Ishikawa (cell line): ENCODE measurements at regions not wholly inside any gene's neighbourhood (a gene's known extent, or its start where the extent isn't known, plus 50 kb on each side); places are given as distances from the start of the nearest gene placed in this dataset.

Source experiments
- CEBPB ChIP-seq: IDR thresholded peaks from 2 replicates; pipeline ENCODE4 v1.6.1; 2012
- CREB1 ChIP-seq: IDR thresholded peaks from 2 replicates; pipeline ENCODE4 v1.6.1; 2012; ENCODE audit warnings: low read depth
- EGR1 ChIP-seq: IDR thresholded peaks from 2 replicates; pipeline ENCODE4 v1.6.1; 2012
- EP300 ChIP-seq: IDR thresholded peaks from 2 replicates; pipeline ENCODE4 v1.6.1; 2012; ENCODE audit warnings: borderline replicate concordance
- FOXM1 ChIP-seq: IDR thresholded peaks from 2 replicates; pipeline ENCODE4 v1.6.1; 2012; ENCODE audit warnings: low read depth, borderline replicate concordance
- NFIC ChIP-seq: IDR thresholded peaks from 2 replicates; pipeline ENCODE4 v1.6.1; 2012
- RAD21 ChIP-seq: IDR thresholded peaks from 2 replicates; pipeline ENCODE4 v1.6.1; 2012; ENCODE audit warnings: low read depth
- TAF1 ChIP-seq: IDR thresholded peaks from 2 replicates; pipeline ENCODE4 v1.6.1; 2012; ENCODE audit warnings: low read depth, mild to moderate bottlenecking
- TCF12 ChIP-seq: IDR thresholded peaks from 2 replicates; pipeline ENCODE4 v1.6.1; 2012; ENCODE audit warnings: low read depth
- TEAD4 ChIP-seq: IDR thresholded peaks from 2 replicates; pipeline ENCODE4 v1.6.1; 2012
- YY1 ChIP-seq: IDR thresholded peaks from 2 replicates; pipeline ENCODE4 v1.6.1; 2012; ENCODE audit warnings: low read depth
- ZBTB7A ChIP-seq: IDR thresholded peaks from 2 replicates; pipeline ENCODE4 v1.6.1; 2012; ENCODE audit warnings: low read depth
- TF ChIP-seq, protein P1 (sequence below): IDR thresholded peaks from 2 replicates; pipeline ENCODE4 v1.6.1; 2012; ENCODE audit warnings: low read depth, mild to moderate bottlenecking
- TF ChIP-seq, protein P2 (sequence below): IDR thresholded peaks from 2 replicates; pipeline ENCODE4 v1.6.1; 2012
- TF ChIP-seq, protein P3 (sequence below): IDR thresholded peaks from 2 replicates; pipeline ENCODE4 v1.6.1; 2012

DNA sequence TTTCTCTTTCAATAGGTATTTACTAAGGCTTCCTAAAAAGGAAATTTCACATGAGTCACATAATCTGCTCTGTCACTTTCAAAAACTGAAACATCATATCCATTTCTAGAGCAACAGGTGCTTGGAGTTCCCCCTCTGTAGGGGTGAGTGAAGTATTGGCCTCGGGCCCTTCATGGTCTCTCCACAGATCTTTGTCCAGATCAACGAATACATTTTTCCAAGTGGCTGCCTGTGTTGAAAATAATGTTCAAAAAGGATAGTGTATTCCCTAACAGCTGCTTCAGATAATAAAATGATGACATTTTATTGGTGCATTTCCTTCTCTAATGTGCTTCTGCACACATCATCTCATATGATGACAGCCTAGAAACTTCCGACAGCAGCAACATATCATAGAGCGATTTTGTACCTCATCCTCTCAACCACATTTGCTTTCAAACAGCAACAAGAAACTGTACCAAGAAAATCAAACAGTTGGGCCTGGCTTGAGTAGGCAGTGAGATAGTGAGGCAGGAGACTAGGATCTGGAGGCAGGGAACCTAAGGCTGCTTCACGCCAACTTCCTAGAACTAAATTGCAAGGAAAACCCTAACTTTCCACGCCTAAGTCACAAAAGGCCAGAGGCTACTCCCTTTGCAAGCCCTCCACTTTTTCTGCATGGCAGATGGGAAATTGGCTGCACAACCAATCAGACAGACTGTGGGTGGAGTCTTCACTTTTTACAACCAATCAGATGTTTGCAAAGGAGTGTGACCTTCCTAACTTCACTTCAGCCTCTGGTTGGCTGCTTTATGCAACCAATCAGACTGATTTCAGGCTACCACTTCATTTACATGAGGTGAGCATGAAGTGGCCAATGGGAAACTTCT is 340.2 kb downstream of the LRRC3B start:
- TF ChIP-seq, protein P1, sequence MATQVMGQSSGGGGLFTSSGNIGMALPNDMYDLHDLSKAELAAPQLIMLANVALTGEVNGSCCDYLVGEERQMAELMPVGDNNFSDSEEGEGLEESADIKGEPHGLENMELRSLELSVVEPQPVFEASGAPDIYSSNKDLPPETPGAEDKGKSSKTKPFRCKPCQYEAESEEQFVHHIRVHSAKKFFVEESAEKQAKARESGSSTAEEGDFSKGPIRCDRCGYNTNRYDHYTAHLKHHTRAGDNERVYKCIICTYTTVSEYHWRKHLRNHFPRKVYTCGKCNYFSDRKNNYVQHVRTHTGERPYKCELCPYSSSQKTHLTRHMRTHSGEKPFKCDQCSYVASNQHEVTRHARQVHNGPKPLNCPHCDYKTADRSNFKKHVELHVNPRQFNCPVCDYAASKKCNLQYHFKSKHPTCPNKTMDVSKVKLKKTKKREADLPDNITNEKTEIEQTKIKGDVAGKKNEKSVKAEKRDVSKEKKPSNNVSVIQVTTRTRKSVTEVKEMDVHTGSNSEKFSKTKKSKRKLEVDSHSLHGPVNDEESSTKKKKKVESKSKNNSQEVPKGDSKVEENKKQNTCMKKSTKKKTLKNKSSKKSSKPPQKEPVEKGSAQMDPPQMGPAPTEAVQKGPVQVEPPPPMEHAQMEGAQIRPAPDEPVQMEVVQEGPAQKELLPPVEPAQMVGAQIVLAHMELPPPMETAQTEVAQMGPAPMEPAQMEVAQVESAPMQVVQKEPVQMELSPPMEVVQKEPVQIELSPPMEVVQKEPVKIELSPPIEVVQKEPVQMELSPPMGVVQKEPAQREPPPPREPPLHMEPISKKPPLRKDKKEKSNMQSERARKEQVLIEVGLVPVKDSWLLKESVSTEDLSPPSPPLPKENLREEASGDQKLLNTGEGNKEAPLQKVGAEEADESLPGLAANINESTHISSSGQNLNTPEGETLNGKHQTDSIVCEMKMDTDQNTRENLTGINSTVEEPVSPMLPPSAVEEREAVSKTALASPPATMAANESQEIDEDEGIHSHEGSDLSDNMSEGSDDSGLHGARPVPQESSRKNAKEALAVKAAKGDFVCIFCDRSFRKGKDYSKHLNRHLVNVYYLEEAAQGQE: no peak
- no peak for TF ChIP-seq CREB1
- no peak for TF ChIP-seq EP300
- TF ChIP-seq NFIC: no peak
- TF ChIP-seq FOXM1: no peak
- TF ChIP-seq, protein P2, sequence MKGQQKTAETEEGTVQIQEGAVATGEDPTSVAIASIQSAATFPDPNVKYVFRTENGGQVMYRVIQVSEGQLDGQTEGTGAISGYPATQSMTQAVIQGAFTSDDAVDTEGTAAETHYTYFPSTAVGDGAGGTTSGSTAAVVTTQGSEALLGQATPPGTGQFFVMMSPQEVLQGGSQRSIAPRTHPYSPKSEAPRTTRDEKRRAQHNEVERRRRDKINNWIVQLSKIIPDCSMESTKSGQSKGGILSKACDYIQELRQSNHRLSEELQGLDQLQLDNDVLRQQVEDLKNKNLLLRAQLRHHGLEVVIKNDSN: no peak
- TF ChIP-seq RAD21: no peak
- no peak for TF ChIP-seq YY1
- TF ChIP-seq ZBTB7A: no peak
- TF ChIP-seq EGR1: no peak
- TF ChIP-seq TAF1: no peak
- TF ChIP-seq CEBPB: no peak
- no peak for TF ChIP-seq TCF12
- no peak for TF ChIP-seq TEAD4
- TF ChIP-seq, protein P3, sequence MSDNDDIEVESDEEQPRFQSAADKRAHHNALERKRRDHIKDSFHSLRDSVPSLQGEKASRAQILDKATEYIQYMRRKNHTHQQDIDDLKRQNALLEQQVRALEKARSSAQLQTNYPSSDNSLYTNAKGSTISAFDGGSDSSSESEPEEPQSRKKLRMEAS: no peak

DNA sequence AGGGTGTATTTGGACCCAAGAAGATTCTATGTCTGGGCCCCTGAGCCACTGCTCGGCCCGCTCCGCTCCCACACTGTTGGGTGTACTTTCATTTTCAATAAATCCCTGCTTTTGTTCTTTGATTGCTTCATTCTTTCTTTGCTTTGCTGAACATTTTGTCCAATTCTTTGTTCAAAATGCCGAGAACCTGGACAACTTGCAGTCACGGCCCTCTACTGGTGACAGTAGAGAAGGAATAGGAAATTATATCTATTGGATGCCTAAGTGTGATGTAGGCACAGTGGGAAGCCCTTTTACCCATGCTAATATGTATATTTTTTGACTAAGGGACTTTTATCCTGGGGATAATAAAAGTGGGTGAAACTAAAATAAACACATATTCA is 340.8 kb downstream of the LRRC3B start:
- TF ChIP-seq, protein P3: no peak
- TF ChIP-seq NFIC (no peak), CREB1 (no peak), TAF1 (no peak), TCF12 (no peak), TEAD4 (no peak), RAD21 (no peak)
- TF ChIP-seq, protein P1: no peak

DNA sequence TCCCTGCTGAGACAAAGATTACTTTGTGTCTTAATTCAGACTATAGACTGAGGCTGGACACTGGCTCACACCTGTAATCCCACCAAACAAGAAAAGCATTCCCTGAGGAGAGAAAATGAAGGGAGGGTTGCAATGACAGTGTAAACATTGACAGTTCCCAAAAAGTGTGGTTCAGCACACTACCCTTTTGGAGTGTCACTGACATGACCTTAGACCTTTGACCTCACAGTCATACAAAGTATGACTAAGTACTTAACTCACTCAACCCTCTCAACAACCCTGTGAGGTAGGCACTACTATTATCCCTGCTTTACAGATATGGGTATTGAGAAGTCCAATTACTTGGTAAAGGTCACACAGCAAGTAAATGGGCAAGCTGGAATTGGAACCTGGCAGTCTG is 341.7 kb downstream of the LRRC3B start:
- TF ChIP-seq FOXM1 (no peak), ZBTB7A (no peak), NFIC (no peak)

DNA sequence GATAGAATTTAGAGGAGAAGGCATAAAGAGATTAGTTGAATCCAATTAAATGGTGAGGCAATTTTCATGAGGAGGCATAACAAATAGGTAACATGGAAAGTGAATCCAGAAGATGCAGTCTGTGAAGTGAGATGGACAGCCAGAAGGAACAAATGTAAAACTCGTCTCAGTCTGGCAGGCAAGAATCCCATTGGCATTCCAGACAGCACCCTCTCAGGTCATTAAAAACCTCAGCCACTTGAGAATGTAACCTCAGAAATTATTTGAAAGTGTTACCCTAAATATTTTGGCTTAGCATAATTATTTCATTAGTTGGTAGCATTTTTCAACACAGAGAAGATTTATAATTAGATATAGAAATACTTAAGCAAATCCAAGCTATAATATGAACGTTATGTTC is 342.3 kb downstream of the LRRC3B start:
- no peak for TF ChIP-seq YY1
- no peak for TF ChIP-seq EGR1
- no peak for TF ChIP-seq ZBTB7A
- no peak for TF ChIP-seq EP300
- no peak for TF ChIP-seq TCF12
- TF ChIP-seq NFIC: no peak
- TF ChIP-seq CEBPB: no peak
- TF ChIP-seq TEAD4: no peak
- no peak for TF ChIP-seq FOXM1
- no peak for TF ChIP-seq CREB1
- no peak for TF ChIP-seq TAF1
- TF ChIP-seq, protein P3: no peak
- TF ChIP-seq, protein P2: no peak
- TF ChIP-seq, protein P1: no peak
- no peak for TF ChIP-seq RAD21
